ENCODE measurements at regions not wholly inside any gene's neighbourhood (a gene's known extent, or its start where the extent isn't known, plus 50 kb on each side); places are given as distances from the start of the nearest gene placed in this dataset.

DNA sequence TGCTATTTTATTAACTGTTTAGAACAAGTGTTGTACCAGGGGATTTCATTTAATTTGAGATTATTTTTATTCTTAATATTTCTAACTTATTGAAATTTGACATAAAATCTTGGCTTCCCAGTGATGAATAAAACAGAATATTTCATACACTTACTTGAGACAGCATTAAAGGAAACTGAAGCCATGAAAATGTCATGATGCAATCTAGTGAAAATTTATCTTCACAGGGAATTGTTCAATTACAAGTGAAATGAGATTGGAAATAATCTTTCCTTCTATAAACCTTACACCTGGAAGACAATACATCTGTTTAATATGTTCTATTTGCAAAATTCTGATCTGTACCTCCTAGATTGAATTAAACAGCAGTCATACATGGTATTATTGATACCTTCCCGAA, 511.0 kb upstream of the CDH7 start:
- no peak for TF ChIP-seq POLR2A (IDR thresholded peaks at IDR 0.05; ENCODE audit: low read length)
- no peak for TF ChIP-seq GATA1 (IDR thresholded peaks at IDR 0.05; ENCODE audit: low read depth, low read length)
